Cerebellar nuclear complex (tissue), 1 donor: ENCODE measurements at regions not wholly inside any gene's neighbourhood (a gene's known extent, or its start where the extent isn't known, plus 50 kb on each side); places are given as distances from the start of the nearest gene placed in this dataset.
"Not testable (repeated sequence)": the region's sequence is repeated elsewhere in the genome, so short reads cannot be mapped to it uniquely, and the experiment has no call there.

Experiments
- DNase-seq, 2 experiments: peaks; one replicate each; lab custom pipeline; 2025; lab: John Stamatoyannopoulos, UW

- no peak for DNase-seq
Observed at GRCh38 chr1:96544051-96544830, 177.3 kb upstream of the PTBP2 start.

GRCh38 chr1:96544831-96545221, 176.8 kb upstream of the PTBP2 start:
- no peak for DNase-seq

GRCh38 chr1:96545935-96546656, 175.5 kb upstream of the PTBP2 start:
- no peak for DNase-seq

GRCh38 chr1:96550061-96550460, 171.5 kb upstream of the PTBP2 start:
- no peak for DNase-seq

- DNase-seq = no peak
Observed at GRCh38 chr1:96552451-96552850, 169.1 kb upstream of the PTBP2 start.

GRCh38 chr1:96553811-96554210, 167.8 kb upstream of the PTBP2 start:
- DNase-seq = no peak

- no peak for DNase-seq
Observed at GRCh38 chr1:96554364-96554763, 167.2 kb upstream of the PTBP2 start.

- no peak for DNase-seq
Observed at GRCh38 chr1:96557336-96557735, 164.2 kb upstream of the PTBP2 start.

GRCh38 chr1:96558635-96559034, 162.9 kb upstream of the PTBP2 start:
- no peak for DNase-seq

- DNase-seq = no peak
Observed at GRCh38 chr1:96559181-96559580, 162.4 kb upstream of the PTBP2 start.

GRCh38 chr1:96559707-96560596, 161.6 kb upstream of the PTBP2 start:
- no peak for DNase-seq

GRCh38 chr1:96562094-96562493, 159.5 kb upstream of the PTBP2 start:
- DNase-seq = no peak

GRCh38 chr1:96564401-96564800, 157.2 kb upstream of the PTBP2 start:
- not testable (repeated sequence) for DNase-seq

GRCh38 chr1:96565546-96565945, 156.0 kb upstream of the PTBP2 start:
- no peak for DNase-seq

GRCh38 chr1:96568639-96569038, 152.9 kb upstream of the PTBP2 start:
- DNase-seq = no peak

- no peak for DNase-seq
Observed at GRCh38 chr1:96569288-96569687, 152.3 kb upstream of the PTBP2 start.

- DNase-seq = no peak
Observed at GRCh38 chr1:96579636-96580035, 141.9 kb upstream of the PTBP2 start.

GRCh38 chr1:96580920-96581319, 140.7 kb upstream of the PTBP2 start:
- DNase-seq = no peak

GRCh38 chr1:96581772-96582171, 139.8 kb upstream of the PTBP2 start:
- no peak for DNase-seq

GRCh38 chr1:96583903-96584302, 137.7 kb upstream of the PTBP2 start:
- no peak for DNase-seq

- DNase-seq = no peak
Observed at GRCh38 chr1:96587222-96587621, 134.4 kb upstream of the PTBP2 start.

GRCh38 chr1:96588416-96588995, 133.1 kb upstream of the PTBP2 start:
- no peak for DNase-seq
